Epithelial cell of esophagus (primary cell): ENCODE measurements at regions not wholly inside any gene's neighbourhood (a gene's known extent, or its start where the extent isn't known, plus 50 kb on each side); places are given as distances from the start of the nearest gene placed in this dataset.

Experiments used
- DNase-seq: peaks from one replicate; pipeline ENCODE4 v3.0.0; 2010; ENCODE audit warnings: low read depth
- H3K4me3 ChIP-seq: 2 replicates; pipeline ENCODE4 v1.5.1; 2011; ENCODE audit warnings: mild to moderate bottlenecking, low read length, control low read depth
- CTCF ChIP-seq: IDR thresholded peaks from 2 replicates; pipeline ENCODE4 v1.5.1; 2011; ENCODE audit warnings: low read depth, mild to moderate bottlenecking, low read length, control low read depth, inconsistent platforms; ENCODE audit not compliant: insufficient read depth; ENCODE audit errors: missing control alignments

- no peak for TF ChIP-seq CTCF
- no peak for DNase-seq
- no peak overlapping the region for H3K4me3 ChIP-seq
These were observed 471.5 kb downstream of the TSHZ3 start for GRCh38 chr19:30877661-30878113.

DNA sequence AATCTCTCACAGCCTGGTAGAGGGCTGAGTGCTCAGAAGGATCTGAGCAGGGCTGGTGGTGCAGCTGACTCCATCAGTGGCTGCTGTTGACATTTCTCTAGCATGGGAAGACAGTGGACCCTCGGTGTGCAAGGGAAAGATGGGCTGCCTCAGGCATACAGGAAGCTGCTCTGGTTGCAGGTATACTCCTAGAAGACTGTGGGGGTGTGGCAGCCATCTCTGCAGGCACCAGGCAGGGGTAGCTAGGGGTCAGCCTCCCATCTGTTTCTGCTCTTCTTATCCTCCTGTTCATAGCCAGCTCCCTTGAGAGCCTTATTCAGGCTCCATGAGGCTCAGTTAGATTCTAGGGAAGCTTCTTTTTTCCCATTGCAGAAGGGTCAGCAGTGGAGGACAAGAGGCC, 475.5 kb downstream of the TSHZ3 start:
- H3K4me3 ChIP-seq = no peak overlapping the region
- DNase-seq = no peak
- TF ChIP-seq CTCF = no peak

- H3K4me3 ChIP-seq = no peak overlapping the region
- no peak for DNase-seq
- TF ChIP-seq CTCF = no peak
These were observed 476.2 kb downstream of the TSHZ3 start for GRCh38 chr19:30873003-30873402.

DNA sequence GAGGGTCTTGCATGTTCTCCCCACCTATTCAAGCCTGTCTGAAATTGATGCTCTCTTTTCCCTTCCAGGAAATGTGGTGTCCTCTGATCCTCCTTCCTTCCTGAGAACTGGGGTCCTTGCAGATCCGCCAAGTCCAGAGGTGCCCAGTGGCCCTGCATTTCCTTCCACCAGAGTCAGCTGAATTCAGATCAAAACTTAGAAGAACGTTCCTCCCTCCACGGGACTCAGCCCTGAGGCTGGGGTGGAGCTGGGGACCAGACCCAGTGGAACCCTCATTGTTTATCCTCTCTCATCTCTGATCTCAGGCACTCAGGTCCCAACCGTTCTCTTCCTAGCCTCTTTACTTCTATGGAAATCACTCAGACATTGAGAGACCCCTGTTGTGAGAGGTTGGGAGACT, 477.3 kb downstream of the TSHZ3 start:
- H3K4me3 ChIP-seq = no peak overlapping the region
- no peak for TF ChIP-seq CTCF
- no peak for DNase-seq

DNA sequence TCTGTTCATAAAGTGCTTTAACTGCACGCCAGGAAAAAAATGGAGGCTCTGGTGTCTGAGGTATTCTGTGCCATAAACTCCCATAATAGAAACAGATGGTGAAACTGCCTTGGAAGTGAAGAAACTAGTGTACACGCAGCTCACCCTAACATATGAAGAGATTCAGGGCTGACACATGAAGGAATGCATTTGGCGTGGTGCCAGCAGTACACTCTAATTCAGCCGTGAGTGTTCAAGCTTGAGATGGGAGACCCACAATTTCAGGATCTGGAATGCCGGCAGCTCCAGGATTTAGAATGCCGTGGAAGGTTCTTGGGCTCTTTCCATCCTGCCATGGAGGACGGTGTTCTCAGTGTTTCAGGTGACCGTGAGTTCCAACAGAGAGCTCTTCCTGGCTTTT, 478.4 kb downstream of the TSHZ3 start:
- DNase-seq = peak; percentile 7
- H3K4me3 ChIP-seq = no peak overlapping the region
- no peak for TF ChIP-seq CTCF

GRCh38 chr19:30865511-30865910, 483.7 kb downstream of the TSHZ3 start:
- TF ChIP-seq CTCF = no peak
- H3K4me3 ChIP-seq = no peak overlapping the region
- DNase-seq = no peak

DNA sequence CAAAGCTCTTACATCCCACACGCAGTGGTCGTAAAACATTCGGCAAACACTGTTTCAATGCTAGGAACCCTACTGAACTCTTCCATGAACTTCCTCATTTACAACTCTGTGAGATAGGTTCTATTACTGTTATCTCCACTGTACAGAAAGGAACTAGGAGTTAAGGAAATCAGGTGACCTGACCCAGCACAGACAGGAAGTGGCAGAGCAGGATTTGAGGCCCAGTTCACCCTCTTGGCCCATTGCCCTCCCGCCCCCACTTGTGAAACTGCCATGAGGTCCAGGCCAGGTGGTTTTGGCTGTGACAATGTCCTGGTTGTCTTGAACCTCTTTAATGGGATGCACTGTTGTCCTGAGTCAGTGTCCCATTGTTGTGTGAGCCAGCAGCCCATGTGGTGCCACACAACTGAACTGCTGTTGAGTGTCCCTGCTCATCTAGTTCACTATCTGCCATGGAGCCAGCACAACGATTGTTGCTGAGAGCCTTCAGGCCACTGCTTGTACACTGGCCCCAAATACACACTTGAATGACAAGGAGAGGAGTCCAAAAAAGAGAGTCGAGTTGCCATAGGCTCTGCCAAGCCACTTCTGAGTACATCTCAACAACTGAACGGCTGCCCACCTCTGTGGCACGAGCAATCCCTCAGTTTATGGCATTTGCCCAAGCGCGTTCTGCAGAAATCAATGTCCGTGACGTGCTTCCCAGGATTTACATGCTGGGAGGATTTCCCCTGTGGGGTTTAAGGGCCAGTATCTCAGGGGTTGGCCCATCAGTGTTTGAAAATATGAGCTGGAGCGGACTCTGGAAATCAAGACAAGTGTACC, 484.6 kb downstream of the TSHZ3 start:
- no peak for DNase-seq
- H3K4me3 ChIP-seq = no peak overlapping the region
- no peak for TF ChIP-seq CTCF
